GM12892 (cell line): ENCODE measurements at regions not wholly inside any gene's neighbourhood (a gene's known extent, or its start where the extent isn't known, plus 50 kb on each side); places are given as distances from the start of the nearest gene placed in this dataset.

ENCODE experiments used
- POLR2A ChIP-seq: IDR thresholded peaks from 2 replicates; pipeline ENCODE4 v1.6.1; 2011; ENCODE audit warnings: low read depth, low read length, control low read depth
- POLR2AphosphoS5 ChIP-seq: IDR thresholded peaks from 2 replicates; pipeline ENCODE4 v1.6.1; 2011; ENCODE audit warnings: low read depth, low read length, control low read depth
- TAF1 ChIP-seq: IDR thresholded peaks from 2 replicates; pipeline ENCODE4 v1.6.1; 2011; ENCODE audit warnings: low read depth, mild to moderate bottlenecking, control low read depth, low read length, borderline replicate concordance

- TF ChIP-seq POLR2A (no peak), POLR2AphosphoS5 (no peak), TAF1 (no peak)
Observed at GRCh38 chr21:23698619-23699018, 1908.7 kb downstream of the MRPL39 start.
